Trophoblast cell (in vitro differentiated cells and primary cell): ENCODE measurements at regions not wholly inside any gene's neighbourhood (a gene's known extent, or its start where the extent isn't known, plus 50 kb on each side); places are given as distances from the start of the nearest gene placed in this dataset.

Experiments
- DNase-seq, 2 donors: peaks; one replicate each; pipeline ENCODE4 v3.0.0-alpha.2; 2016
- H2AFZ ChIP-seq: 2 replicates; pipeline ENCODE4 v1.6.1; 2013; ENCODE audit warnings: low read length, moderate library complexity, mild to moderate bottlenecking; ENCODE audit not compliant: insufficient read depth, poor library complexity
- H2AK5ac ChIP-seq: 2 replicates; pipeline ENCODE4 v1.6.1; 2013; ENCODE audit warnings: mild to moderate bottlenecking, low read length
- H2BK120ac ChIP-seq: 2 replicates; pipeline ENCODE4 v1.6.1; 2013; ENCODE audit warnings: low read length, mild to moderate bottlenecking, moderate library complexity; ENCODE audit not compliant: insufficient read depth, poor library complexity
- H2BK12ac ChIP-seq: 2 replicates; pipeline ENCODE4 v1.6.1; 2013; ENCODE audit warnings: mild to moderate bottlenecking, low read length, moderate library complexity
- H2BK5ac ChIP-seq: 2 replicates; pipeline ENCODE4 v1.6.1; 2013; ENCODE audit warnings: low read length, low read depth, moderate library complexity, mild to moderate bottlenecking; ENCODE audit not compliant: poor library complexity
- H3K14ac ChIP-seq: 2 replicates; pipeline ENCODE4 v1.6.1; 2013; ENCODE audit warnings: mild to moderate bottlenecking, low read length
- H3K18ac ChIP-seq: 2 replicates; pipeline ENCODE4 v1.6.1; 2013; ENCODE audit warnings: mild to moderate bottlenecking, low read length
- H3K23ac ChIP-seq: 2 replicates; pipeline ENCODE4 v1.6.1; 2013; ENCODE audit warnings: low read length
- H3K27ac ChIP-seq: 2 replicates; pipeline ENCODE4 v1.5.1; 2013; ENCODE audit warnings: low read depth, mild to moderate bottlenecking, inconsistent platforms, low read length, moderate library complexity
- H3K27me3 ChIP-seq: 2 replicates; pipeline ENCODE4 v1.6.1; 2013; ENCODE audit warnings: inconsistent platforms, mild to moderate bottlenecking, low read length, moderate library complexity; ENCODE audit not compliant: insufficient read depth
- H3K36me3 ChIP-seq, 2 experiments: 1 replicate in 1 of 2; 2 replicates in 1 of 2; pipeline ENCODE4 v1.6.1; 2013; ENCODE audit warnings: low read length in 2 of 2, mild to moderate bottlenecking in 2 of 2, moderate library complexity in 1 of 2; ENCODE audit not compliant: insufficient read depth in 2 of 2, control insufficient read depth in 1 of 2
- H3K4ac ChIP-seq: 2 replicates; pipeline ENCODE4 v1.6.1; 2013; ENCODE audit warnings: low read depth, mild to moderate bottlenecking, low read length, moderate library complexity
- H3K4me1 ChIP-seq, 2 experiments: 1 replicate in 1 of 2; 2 replicates in 1 of 2; pipeline ENCODE4 v1.6.1; 2013; ENCODE audit warnings: low read length in 2 of 2, mild to moderate bottlenecking in 2 of 2, moderate library complexity in 1 of 2; ENCODE audit not compliant: insufficient read depth in 2 of 2, control insufficient read depth in 1 of 2
- H3K4me2 ChIP-seq: 2 replicates; pipeline ENCODE4 v1.6.1; 2013; ENCODE audit warnings: inconsistent platforms, mild to moderate bottlenecking, low read length, moderate library complexity
- H3K4me3 ChIP-seq: 2 replicates; pipeline ENCODE4 v1.5.1; 2013; ENCODE audit warnings: mild to moderate bottlenecking, low read depth, low read length, inconsistent platforms
- H3K79me1 ChIP-seq: one replicate; pipeline ENCODE4 v1.6.1; 2013; ENCODE audit warnings: low read length
- H3K79me2 ChIP-seq: 2 replicates; pipeline ENCODE4 v1.6.1; 2013; ENCODE audit warnings: low read length, mild to moderate bottlenecking; ENCODE audit not compliant: control insufficient read depth, insufficient read depth, poor library complexity
- H3K9ac ChIP-seq: 2 replicates; pipeline ENCODE4 v1.6.1; 2013; ENCODE audit warnings: mild to moderate bottlenecking, low read length
- H3K9me3 ChIP-seq: 2 replicates; pipeline ENCODE4 v1.6.1; 2013; ENCODE audit warnings: low read depth, mild to moderate bottlenecking, control low read depth, inconsistent platforms, low read length; ENCODE audit not compliant: insufficient read depth
- H4K12ac ChIP-seq: 2 replicates; pipeline ENCODE4 v1.6.1; 2013; ENCODE audit warnings: low read depth, mild to moderate bottlenecking, low read length, moderate library complexity
- H4K8ac ChIP-seq: 2 replicates; pipeline ENCODE4 v1.6.1; 2013; ENCODE audit warnings: low read depth, mild to moderate bottlenecking, low read length, moderate library complexity
- H4K91ac ChIP-seq: one replicate; pipeline ENCODE4 v1.6.1; 2013; ENCODE audit warnings: low read depth, mild to moderate bottlenecking, low read length, moderate library complexity
- WGBS: extraction: QIAGEN DNeasy Blood & Tissue Kit; methylation state at CpG from one replicate; pipeline ENCODE4 v1.1.7; 2013; ENCODE audit warnings: missing lambda C conversion rate; ENCODE audit not compliant: insufficient read length, insufficient coverage; ENCODE audit errors: extremely low coverage; 5-methylcytosine and 5-hydroxymethylcytosine counted together

- Histone ChIP-seq H2BK5ac (no peak overlapping the region), H3K9ac (no peak overlapping the region), H4K8ac (no peak overlapping the region), H3K27me3 (no peaks in the 10 kb centered on the region), H4K91ac (no peak overlapping the region), H3K18ac (no peak overlapping the region), H3K4me2 (no peak overlapping the region), H3K4ac (no peak overlapping the region), H2BK12ac (no peak overlapping the region), H3K23ac (no peak overlapping the region), H4K12ac (no peak overlapping the region), H2BK120ac (no peak overlapping the region), H3K9me3 (no peaks in the 10 kb centered on the region), H3K4me3 (no peak overlapping the region), H2AFZ (no peak overlapping the region), H3K79me1 (no peaks in the 10 kb centered on the region), H3K27ac (no peak overlapping the region), H3K79me2 (no peaks in the 10 kb centered on the region), H3K14ac (no peak overlapping the region), H3K4me1 (no peaks in the 10 kb centered on the region), H3K36me3 (no peaks in the 10 kb centered on the region), H2AK5ac (no peak overlapping the region)
- no peak for DNase-seq
- WGBS: no CpG with 5 or more reads among the region's 3 CpGs
Measured at GRCh38 chr11:109968299-109968698, 124.9 kb upstream of the ZC3H12C start.

- no peak overlapping the region for H4K91ac ChIP-seq
- H3K4me3 ChIP-seq: no peak overlapping the region
- no peaks in the 10 kb centered on the region for H3K36me3 ChIP-seq
- H4K12ac ChIP-seq: no peak overlapping the region
- H2AK5ac ChIP-seq: no peak overlapping the region
- no peak overlapping the region for H3K23ac ChIP-seq
- no peaks in the 10 kb centered on the region for H3K79me1 ChIP-seq
- no peak overlapping the region for H3K4ac ChIP-seq
- no peak overlapping the region for H3K9ac ChIP-seq
- no peak overlapping the region for H4K8ac ChIP-seq
- no peak overlapping the region for H2BK5ac ChIP-seq
- DNase-seq: no peak
- H3K27ac ChIP-seq: no peak overlapping the region
- no CpG with 5 or more reads among the region's 3 CpGs for WGBS
- H3K27me3 ChIP-seq: no peaks in the 10 kb centered on the region
- no peak overlapping the region for H2BK12ac ChIP-seq
- no peaks in the 10 kb centered on the region for H3K9me3 ChIP-seq
- H3K4me2 ChIP-seq: no peak overlapping the region
- no peak overlapping the region for H2BK120ac ChIP-seq
- H3K14ac ChIP-seq: no peak overlapping the region
- H2AFZ ChIP-seq: no peak overlapping the region
- no peak overlapping the region for H3K18ac ChIP-seq
- H3K79me2 ChIP-seq: no peaks in the 10 kb centered on the region
- no peaks in the 10 kb centered on the region for H3K4me1 ChIP-seq
Measured at GRCh38 chr11:109968781-109969180, 124.4 kb upstream of the ZC3H12C start.

- Histone ChIP-seq H3K18ac (no peak overlapping the region), H3K4me2 (no peak overlapping the region), H3K4me1 (no peaks in the 10 kb centered on the region), H4K91ac (no peak overlapping the region), H3K79me1 (no peaks in the 10 kb centered on the region), H3K27ac (no peak overlapping the region), H2AFZ (no peak overlapping the region), H3K27me3 (no peaks in the 10 kb centered on the region), H3K23ac (no peak overlapping the region), H3K9me3 (no peaks in the 10 kb centered on the region), H3K4me3 (no peak overlapping the region), H2BK120ac (no peak overlapping the region), H3K14ac (no peak overlapping the region), H2BK12ac (no peak overlapping the region), H2AK5ac (no peak overlapping the region), H3K79me2 (no peaks in the 10 kb centered on the region), H4K8ac (no peak overlapping the region), H3K9ac (no peak overlapping the region), H2BK5ac (no peak overlapping the region), H4K12ac (no peak overlapping the region), H3K4ac (no peak overlapping the region), H3K36me3 (no peaks in the 10 kb centered on the region)
- no peak for DNase-seq
- no CpG with 5 or more reads among the region's 9 CpGs for WGBS
Measured at GRCh38 chr11:109970516-109971183, 122.5 kb upstream of the ZC3H12C start.

- Histone ChIP-seq H3K79me1 (no peaks in the 10 kb centered on the region), H2AFZ (no peak overlapping the region), H2AK5ac (no peak overlapping the region), H3K4me2 (no peak overlapping the region), H3K27ac (no peak overlapping the region), H3K4ac (no peak overlapping the region), H3K9ac (no peak overlapping the region), H2BK5ac (no peak overlapping the region), H4K8ac (no peak overlapping the region), H4K91ac (no peak overlapping the region), H3K18ac (no peak overlapping the region), H3K36me3 (no peaks in the 10 kb centered on the region), H3K27me3 (no peaks in the 10 kb centered on the region), H2BK120ac (no peak overlapping the region), H3K79me2 (no peaks in the 10 kb centered on the region), H3K4me1 (no peaks in the 10 kb centered on the region), H2BK12ac (no peak overlapping the region), H4K12ac (no peak overlapping the region), H3K9me3 (no peaks in the 10 kb centered on the region), H3K23ac (no peak overlapping the region), H3K14ac (no peak overlapping the region), H3K4me3 (no peak overlapping the region)
- no CpG with 5 or more reads among the region's 2 CpGs for WGBS
- no peak for DNase-seq
Measured at GRCh38 chr11:109971184-109971523, 122.0 kb upstream of the ZC3H12C start.
